ENCODE measurements at regions not wholly inside any gene's neighbourhood (a gene's known extent, or its start where the extent isn't known, plus 50 kb on each side); places are given as distances from the start of the nearest gene placed in this dataset.

GRCh38 chr1:59061876-59062275 is 235.0 kb upstream of the FGGY start:
- TF ChIP-seq POLR2A (IDR thresholded peaks at IDR 0.05; ENCODE audit: extremely low read depth, insufficient read length) = no peak
- no peak for TF ChIP-seq CTCF (IDR thresholded peaks at IDR 0.05; ENCODE audit: low read depth, low read length)
- TF ChIP-seq MYC (IDR thresholded peaks at IDR 0.05; ENCODE audit: low read depth, low read length) = no peak
- no peak for TF ChIP-seq MAX (IDR thresholded peaks at IDR 0.05; ENCODE audit: low read depth, low read length)

Measured in NB4 (cell line).